ENCODE measurements at regions not wholly inside any gene's neighbourhood (a gene's known extent, or its start where the extent isn't known, plus 50 kb on each side); places are given as distances from the start of the nearest gene placed in this dataset.

DNA sequence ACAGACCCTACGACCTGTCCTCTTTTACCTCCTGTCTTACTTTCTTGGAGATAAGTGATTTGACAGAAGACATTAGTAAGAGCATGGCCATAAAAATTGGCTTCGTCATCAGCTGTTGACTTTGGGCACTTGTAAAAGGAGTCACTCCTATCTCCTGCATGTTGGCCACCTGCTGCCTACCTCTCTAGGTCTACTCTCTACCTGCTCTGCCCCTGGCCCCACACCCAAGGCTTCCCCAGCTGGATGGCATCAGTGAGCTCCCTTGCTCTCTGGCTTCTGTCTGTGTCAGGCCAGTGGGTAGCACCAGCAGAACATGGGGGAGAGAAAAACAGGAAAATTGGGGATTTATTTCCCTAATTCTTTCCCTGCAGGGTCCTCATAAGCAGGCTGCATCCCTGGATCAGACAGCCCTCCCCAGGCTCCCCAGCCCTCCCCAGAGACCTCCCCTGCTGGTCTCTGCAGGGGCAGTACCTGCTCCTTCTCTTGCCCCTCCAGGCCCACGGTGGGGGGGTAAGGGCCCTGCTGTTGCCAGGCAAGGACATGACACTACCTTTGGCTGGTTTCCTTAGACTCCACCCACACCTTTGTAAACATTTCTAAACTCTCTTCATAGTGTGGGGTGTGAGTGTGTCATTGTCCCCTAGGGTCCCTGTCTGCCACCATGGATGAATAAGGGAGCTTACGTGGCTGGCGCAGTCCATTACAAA is 157.0 kb upstream of the NECTIN1 start:
- H3K27ac ChIP-seq: no peak overlapping the region
- DNase-seq: peak in 2 of 3 donors; percentile 56 to 63
- no peaks in the 10 kb centered on the region for H3K27me3 ChIP-seq
- no peaks in the 10 kb centered on the region for H3K4me1 ChIP-seq
- no peak overlapping the region for H3K4me3 ChIP-seq
- TF ChIP-seq, protein P1, sequence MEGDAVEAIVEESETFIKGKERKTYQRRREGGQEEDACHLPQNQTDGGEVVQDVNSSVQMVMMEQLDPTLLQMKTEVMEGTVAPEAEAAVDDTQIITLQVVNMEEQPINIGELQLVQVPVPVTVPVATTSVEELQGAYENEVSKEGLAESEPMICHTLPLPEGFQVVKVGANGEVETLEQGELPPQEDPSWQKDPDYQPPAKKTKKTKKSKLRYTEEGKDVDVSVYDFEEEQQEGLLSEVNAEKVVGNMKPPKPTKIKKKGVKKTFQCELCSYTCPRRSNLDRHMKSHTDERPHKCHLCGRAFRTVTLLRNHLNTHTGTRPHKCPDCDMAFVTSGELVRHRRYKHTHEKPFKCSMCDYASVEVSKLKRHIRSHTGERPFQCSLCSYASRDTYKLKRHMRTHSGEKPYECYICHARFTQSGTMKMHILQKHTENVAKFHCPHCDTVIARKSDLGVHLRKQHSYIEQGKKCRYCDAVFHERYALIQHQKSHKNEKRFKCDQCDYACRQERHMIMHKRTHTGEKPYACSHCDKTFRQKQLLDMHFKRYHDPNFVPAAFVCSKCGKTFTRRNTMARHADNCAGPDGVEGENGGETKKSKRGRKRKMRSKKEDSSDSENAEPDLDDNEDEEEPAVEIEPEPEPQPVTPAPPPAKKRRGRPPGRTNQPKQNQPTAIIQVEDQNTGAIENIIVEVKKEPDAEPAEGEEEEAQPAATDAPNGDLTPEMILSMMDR (IDR thresholded peaks at IDR 0.05): no peak
- H3K36me3 ChIP-seq: no peaks in the 10 kb centered on the region
- H3K9me3 ChIP-seq: no peaks in the 10 kb centered on the region

DNA sequence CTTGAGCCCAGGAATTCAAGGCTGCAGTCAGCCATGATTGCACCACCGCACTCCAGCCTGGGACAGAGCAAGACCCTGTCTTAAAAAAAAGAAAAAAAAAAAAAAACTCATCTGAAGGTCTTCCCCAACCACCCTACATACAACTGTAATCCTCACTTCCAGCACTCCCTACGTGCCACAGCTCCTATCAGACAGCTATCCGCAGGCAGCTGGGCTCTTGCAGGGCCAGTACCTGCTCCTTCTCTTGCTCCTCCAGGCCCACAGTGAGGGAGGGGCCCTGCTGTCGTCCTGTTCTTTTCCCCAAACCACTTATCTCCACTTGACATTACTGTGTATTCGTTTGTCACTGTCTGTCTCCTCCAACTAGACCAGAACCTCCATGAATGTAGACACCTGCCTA is 156.1 kb upstream of the NECTIN1 start:
- H3K36me3 ChIP-seq: no peaks in the 10 kb centered on the region
- H3K4me1 ChIP-seq: no peaks in the 10 kb centered on the region
- no peak overlapping the region for H3K4me3 ChIP-seq
- no peaks in the 10 kb centered on the region for H3K9me3 ChIP-seq
- no peak overlapping the region for H3K27ac ChIP-seq
- TF ChIP-seq, protein P1 (IDR thresholded peaks at IDR 0.05): no peak
- TF ChIP-seq POLR2A (IDR thresholded peaks at IDR 0.05): no peak
- DNase-seq: peak in 1 of 3 donors; percentile 28
- no peaks in the 10 kb centered on the region for H3K27me3 ChIP-seq

DNA sequence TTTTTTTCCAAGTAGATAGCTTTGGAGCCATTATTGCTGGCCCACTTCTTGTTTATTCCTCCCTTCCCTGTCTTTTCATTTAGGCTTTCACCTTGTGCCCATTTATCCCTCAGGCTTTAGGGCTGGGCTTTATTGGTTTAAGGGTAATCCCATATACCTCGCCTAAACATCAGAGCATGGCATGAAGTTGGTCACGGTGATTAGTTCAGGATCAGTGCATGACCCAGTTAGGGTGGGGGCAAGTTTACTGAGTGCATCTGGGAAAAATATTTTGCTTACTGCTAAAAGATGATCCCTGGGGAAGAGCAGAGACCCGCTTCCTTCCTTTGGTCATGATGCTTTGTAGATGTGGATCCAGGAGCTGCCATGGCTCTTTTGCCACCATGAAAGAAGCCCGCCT is 153.3 kb upstream of the NECTIN1 start:
- no peak for TF ChIP-seq POLR2A (IDR thresholded peaks at IDR 0.05)
- TF ChIP-seq, protein P1 (IDR thresholded peaks at IDR 0.05): no peak
- Histone ChIP-seq H3K4me1 (no peaks in the 10 kb centered on the region), H3K9me3 (no peaks in the 10 kb centered on the region), H3K27ac (no peak overlapping the region), H3K36me3 (no peaks in the 10 kb centered on the region), H3K27me3 (no peaks in the 10 kb centered on the region), H3K4me3 (no peak overlapping the region)
- peak in 1 of 3 donors; percentile 23 for DNase-seq

DNA sequence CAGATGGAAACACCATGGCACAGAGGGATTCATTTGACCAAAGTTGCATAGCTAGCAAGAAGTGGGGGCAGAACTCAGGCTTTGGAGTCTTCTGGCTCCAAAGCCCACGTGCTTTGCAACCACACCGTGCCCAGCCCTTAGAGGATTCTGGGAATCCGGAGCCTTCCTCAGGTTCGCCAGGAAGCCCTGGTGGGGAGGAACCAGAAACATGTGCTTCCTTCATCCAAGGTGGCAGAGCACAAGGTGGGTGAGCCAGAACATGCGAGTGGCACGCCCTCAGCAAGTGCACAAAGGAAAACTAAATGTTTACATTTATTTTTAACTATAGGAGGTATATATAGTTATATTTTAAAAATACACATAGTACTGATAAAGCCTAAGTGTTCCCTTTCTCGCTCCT is 151.9 kb upstream of the NECTIN1 start:
- H3K4me1 ChIP-seq: no peaks in the 10 kb centered on the region
- peak in 1 of 3 donors; percentile 25 for DNase-seq
- H3K27me3 ChIP-seq: no peaks in the 10 kb centered on the region
- H3K27ac ChIP-seq: peak overlapping the region in 1 of 4 donors; percentile 12
- no peaks in the 10 kb centered on the region for H3K9me3 ChIP-seq
- H3K4me3 ChIP-seq: no peak overlapping the region
- no peaks in the 10 kb centered on the region for H3K36me3 ChIP-seq
- no peak for TF ChIP-seq POLR2A (IDR thresholded peaks at IDR 0.05)
- TF ChIP-seq, protein P1 (IDR thresholded peaks at IDR 0.05): no peak

DNA sequence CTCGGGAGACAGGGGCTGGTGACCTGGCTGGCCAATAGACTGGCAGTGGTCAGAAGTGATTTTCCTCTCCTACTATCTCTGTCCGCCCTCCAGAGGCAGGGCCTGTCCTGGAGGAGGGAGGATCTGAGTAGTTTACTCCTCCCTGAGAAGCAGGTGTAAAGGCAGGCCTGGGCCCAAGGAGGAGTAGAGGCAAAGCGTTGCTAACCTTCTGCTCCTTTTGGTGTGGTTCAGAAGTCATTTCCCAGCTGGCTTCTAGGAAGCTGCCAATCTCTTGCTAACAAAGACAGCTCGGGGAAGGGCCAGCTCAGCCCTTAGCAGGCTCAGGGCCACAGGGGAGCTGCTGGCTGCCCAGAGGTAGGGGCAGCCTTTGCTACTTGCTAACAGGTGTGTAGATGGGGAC is 151.1 kb upstream of the NECTIN1 start:
- H3K27ac ChIP-seq: peak overlapping the region in 1 of 4 donors; percentile 12
- H3K4me1 ChIP-seq: no peaks in the 10 kb centered on the region
- no peaks in the 10 kb centered on the region for H3K9me3 ChIP-seq
- H3K4me3 ChIP-seq: no peak overlapping the region
- TF ChIP-seq, protein P1 (IDR thresholded peaks at IDR 0.05): no peak
- no peak for TF ChIP-seq POLR2A (IDR thresholded peaks at IDR 0.05)
- H3K36me3 ChIP-seq: no peaks in the 10 kb centered on the region
- DNase-seq: peak in 1 of 3 donors; percentile 49
- H3K27me3 ChIP-seq: no peaks in the 10 kb centered on the region

Data from Peyer's patch (tissue), 4 donors.